Keratinocyte (primary cell): ENCODE measurements at regions not wholly inside any gene's neighbourhood (a gene's known extent, or its start where the extent isn't known, plus 50 kb on each side); places are given as distances from the start of the nearest gene placed in this dataset.

Experiments used
- CTCF ChIP-seq, 3 experiments: IDR thresholded peaks in 1 of 3; conservative IDR thresholded peaks in 1 of 3; optimal IDR thresholded peaks in 1 of 3; 2 replicates in 2 of 3; 3 replicates in 1 of 3; pipeline versions ENCODE3 to v1.5.1; 2011; ENCODE audit warnings: low read length in 3 of 3, mild to moderate bottlenecking in 3 of 3, moderate library complexity in 2 of 3, control low read depth in 1 of 3, inconsistent platforms in 1 of 3; ENCODE audit not compliant: insufficient read depth in 2 of 3; ENCODE audit errors: extremely low read depth in 1 of 3
- EZH2 ChIP-seq: IDR thresholded peaks from one replicate; pipeline ENCODE4 v1.6.1; 2012; ENCODE audit warnings: inconsistent platforms, mild to moderate bottlenecking, low read length, moderate library complexity

DNA sequence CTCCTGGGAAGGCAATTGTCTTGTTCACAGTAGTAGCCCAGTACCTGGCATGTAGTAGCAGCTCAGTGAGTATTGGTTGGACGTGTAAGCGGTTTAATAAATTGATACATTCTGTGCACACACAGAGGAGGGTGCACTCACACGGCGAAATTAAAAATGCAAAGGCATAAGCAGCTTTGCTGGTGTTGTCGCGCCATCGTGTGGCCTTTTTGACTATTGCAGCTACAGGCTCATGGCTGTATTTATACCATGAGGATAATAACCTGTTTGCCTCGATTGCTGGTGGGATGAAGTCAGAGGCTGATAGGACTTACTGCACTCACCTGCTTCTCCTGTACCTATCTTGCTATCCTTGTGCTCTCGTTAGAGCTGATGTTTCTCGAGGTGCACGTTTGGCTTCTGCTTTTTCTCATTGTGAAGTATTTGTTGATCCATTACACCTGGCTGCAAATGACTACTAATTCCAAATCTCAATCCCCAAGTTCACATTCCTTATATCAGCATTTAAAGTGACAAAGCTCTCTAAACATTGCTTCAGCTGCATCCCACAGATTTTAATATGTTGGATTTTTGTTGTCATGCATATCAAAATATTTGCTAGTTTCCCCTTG is 61.5 kb downstream of the TBXT start:
- peak; percentile 61 to 81 (median 71) for TF ChIP-seq CTCF (optimal IDR thresholded peaks at IDR 0.05 in 1 of 3, IDR thresholded peaks at IDR 0.05 in 1 of 3, conservative IDR thresholded peaks at IDR 0.05 in 1 of 3; ENCODE audit: extremely low read depth in 1 of 3, insufficient read depth in 2 of 3, low read length in 3 of 3)
- TF ChIP-seq EZH2: no peak
